CD4-positive, CD25-positive, alpha-beta regulatory T cell (primary cell): ENCODE measurements at regions not wholly inside any gene's neighbourhood (a gene's known extent, or its start where the extent isn't known, plus 50 kb on each side); places are given as distances from the start of the nearest gene placed in this dataset.
A peak's percentile ranks its signal among the peaks of the same experiment; 100 is the strongest.

Source experiments
- ATAC-seq, 2 donors: fragments of 150-1000 bp; cut with Tn5 transposase; one replicate each; pipeline ENCODE4 v1.10.0; 2021; ENCODE audit warnings: low read depth in 2 of 2, moderate number of reproducible peaks in 2 of 2, moderate library complexity in 1 of 2
- DNase-seq, 3 donors: peaks; one replicate each; pipeline versions ENCODE4 v3.0.0 to v3.0.0-alpha.2; 2012 to 2022; ENCODE audit warnings: mixed read lengths in 1 of 3
- H3K27ac ChIP-seq: one replicate; pipeline ENCODE4 v1.7.0; 2013; ENCODE audit warnings: mild to moderate bottlenecking, low read length; ENCODE audit not compliant: insufficient read depth, poor library complexity, severe bottlenecking
- H3K27me3 ChIP-seq: one replicate; pipeline ENCODE4 v1.7.0; 2013; ENCODE audit warnings: low read length; ENCODE audit not compliant: control insufficient read depth, insufficient read depth
- H3K36me3 ChIP-seq: one replicate; pipeline ENCODE4 v1.7.0; 2013; ENCODE audit warnings: mild to moderate bottlenecking, low read length, moderate library complexity; ENCODE audit not compliant: control insufficient read depth, insufficient read depth
- H3K4me1 ChIP-seq: 2 replicates; pipeline ENCODE4 v1.7.0; 2013; ENCODE audit warnings: mild to moderate bottlenecking, low read length; ENCODE audit not compliant: insufficient read depth, control insufficient read depth, poor library complexity, severe bottlenecking
- H3K4me3 ChIP-seq: one replicate; pipeline ENCODE4 v1.7.0; 2013; ENCODE audit warnings: low read depth, mild to moderate bottlenecking, low read length, moderate library complexity
- H3K9me3 ChIP-seq, 2 experiments: 1 replicate in 1 of 2; 2 replicates in 1 of 2; pipeline ENCODE4 v1.7.0; 2013; ENCODE audit warnings: low read length in 2 of 2, mild to moderate bottlenecking in 1 of 2, moderate library complexity in 1 of 2; ENCODE audit not compliant: control insufficient read depth in 2 of 2
- H3K27ac Mint-ChIP-seq, 3 donors: one replicate each; pipeline ENCODE4 v1.8.0; 2020 to 2022; ENCODE audit warnings: mild to moderate bottlenecking in 3 of 3, mixed read lengths in 3 of 3, moderate library complexity in 2 of 3
- H3K27me3 Mint-ChIP-seq: one replicate; pipeline ENCODE4 v1.8.0; 2022; ENCODE audit warnings: mild to moderate bottlenecking, mixed read lengths
- H3K36me3 Mint-ChIP-seq: one replicate; pipeline ENCODE4 v1.8.0; 2020; ENCODE audit warnings: mixed read lengths
- H3K4me1 Mint-ChIP-seq, 4 donors: one replicate each; pipeline ENCODE4 v1.8.0; 2020 to 2022; ENCODE audit warnings: mixed read lengths in 4 of 4, mild to moderate bottlenecking in 1 of 4
- H3K4me3 Mint-ChIP-seq, 4 donors: one replicate each; pipeline ENCODE4 v1.8.0; 2020 to 2022; ENCODE audit warnings: mild to moderate bottlenecking in 4 of 4, mixed read lengths in 4 of 4, moderate library complexity in 3 of 4
- H3K9me3 Mint-ChIP-seq, 7 donors: one replicate each; pipeline ENCODE4 v1.8.0; 2020 to 2022; ENCODE audit warnings: mixed read lengths in 7 of 7, mild to moderate bottlenecking in 3 of 7, moderate library complexity in 2 of 7

GRCh38 chr2:239897596-239898235 lies 127.4 kb downstream of the NDUFA10 start:
- H3K4me1 ChIP-seq = no peaks in the 10 kb centered on the region
- Mint-ChIP-seq H3K36me3 (no peaks in the 10 kb centered on the region), H3K4me3 (no peak overlapping the region), H3K9me3 (peaks cover 0 to 2% (median 0%) of the 10 kb centered on the region in 7 donors), H3K27ac (no peak overlapping the region), H3K27me3 (peaks cover 21% of the 10 kb centered on the region), H3K4me1 (no peaks in the 10 kb centered on the region)
- no peak overlapping the region for H3K27ac ChIP-seq
- no peaks in the 10 kb centered on the region for H3K27me3 ChIP-seq
- no peak overlapping the region for H3K4me3 ChIP-seq
- DNase-seq (no peak), ATAC-seq (no peak)
- no peaks in the 10 kb centered on the region for H3K36me3 ChIP-seq
- H3K9me3 ChIP-seq = no peaks in the 10 kb centered on the region

GRCh38 chr2:239896075-239896474 lies 129.1 kb downstream of the NDUFA10 start:
- Mint-ChIP-seq H3K4me3 (no peak overlapping the region), H3K27me3 (peaks cover 21% of the 10 kb centered on the region), H3K36me3 (no peaks in the 10 kb centered on the region), H3K27ac (no peak overlapping the region), H3K9me3 (peaks cover 0 to 2% (median 0%) of the 10 kb centered on the region in 7 donors), H3K4me1 (no peaks in the 10 kb centered on the region)
- H3K9me3 ChIP-seq = no peaks in the 10 kb centered on the region
- H3K27ac ChIP-seq = no peak overlapping the region
- DNase-seq (no peak), ATAC-seq (no peak)
- H3K4me1 ChIP-seq = no peaks in the 10 kb centered on the region
- H3K4me3 ChIP-seq = no peak overlapping the region
- no peaks in the 10 kb centered on the region for H3K36me3 ChIP-seq
- H3K27me3 ChIP-seq = no peaks in the 10 kb centered on the region

- DNase-seq (no peak), ATAC-seq (no peak)
- Histone ChIP-seq H3K9me3 (no peaks in the 10 kb centered on the region), H3K27me3 (no peaks in the 10 kb centered on the region), H3K27ac (no peak overlapping the region), H3K36me3 (no peaks in the 10 kb centered on the region), H3K4me1 (no peaks in the 10 kb centered on the region), H3K4me3 (no peak overlapping the region)
- H3K36me3 Mint-ChIP-seq = no peaks in the 10 kb centered on the region
- H3K9me3 Mint-ChIP-seq = peaks cover 0 to 2% (median 0%) of the 10 kb centered on the region in 7 donors
- H3K27ac Mint-ChIP-seq = no peak overlapping the region
- no peaks in the 10 kb centered on the region for H3K4me1 Mint-ChIP-seq
- no peak overlapping the region for H3K4me3 Mint-ChIP-seq
- peaks cover 21% of the 10 kb centered on the region for H3K27me3 Mint-ChIP-seq
Measured at GRCh38 chr2:239895669-239896068, 129.5 kb downstream of the NDUFA10 start.

GRCh38 chr2:239895116-239895515 lies 130.0 kb downstream of the NDUFA10 start:
- H3K27ac Mint-ChIP-seq = no peak overlapping the region
- no peak for DNase-seq
- no peaks in the 10 kb centered on the region for H3K36me3 ChIP-seq

DNA sequence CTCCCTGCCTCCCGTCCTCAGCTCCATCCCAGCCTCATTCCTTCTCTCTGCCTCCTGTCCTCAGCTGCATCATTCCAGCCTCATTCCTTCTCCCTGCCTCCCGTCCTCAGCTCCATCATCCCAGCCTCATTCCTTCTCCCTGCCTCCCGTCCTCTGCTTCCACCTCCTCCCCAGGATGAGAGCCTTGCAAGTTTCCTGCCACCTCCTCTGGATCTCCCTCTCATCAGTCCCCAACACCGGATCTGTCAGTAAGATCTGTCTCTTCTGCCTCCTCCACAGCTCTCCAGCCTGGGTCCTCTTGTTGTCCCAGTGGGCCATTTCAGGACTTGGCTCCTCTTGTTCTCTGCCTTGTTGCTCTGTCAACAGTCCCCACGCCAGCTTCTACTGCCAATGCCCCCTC lies 130.9 kb downstream of the NDUFA10 start:
- H3K9me3 ChIP-seq = no peaks in the 10 kb centered on the region
- Mint-ChIP-seq H3K4me1 (no peaks in the 10 kb centered on the region), H3K27me3 (peaks cover 22% of the 10 kb centered on the region), H3K36me3 (no peaks in the 10 kb centered on the region), H3K9me3 (peaks cover 0 to 2% (median 0%) of the 10 kb centered on the region in 7 donors), H3K27ac (no peak overlapping the region), H3K4me3 (no peak overlapping the region)
- DNase-seq (no peak), ATAC-seq (no peak)
- no peaks in the 10 kb centered on the region for H3K27me3 ChIP-seq
- no peak overlapping the region for H3K4me3 ChIP-seq
- no peaks in the 10 kb centered on the region for H3K36me3 ChIP-seq
- H3K27ac ChIP-seq = no peak overlapping the region
- no peaks in the 10 kb centered on the region for H3K4me1 ChIP-seq

More at GRCh38 chr2:239895116-239895515, 130.0 kb downstream of the NDUFA10 start:
- Histone ChIP-seq H3K4me3 (no peak overlapping the region), H3K9me3 (no peaks in the 10 kb centered on the region), H3K27me3 (no peaks in the 10 kb centered on the region), H3K27ac (no peak overlapping the region), H3K4me1 (no peaks in the 10 kb centered on the region)
- H3K4me3 Mint-ChIP-seq = no peak overlapping the region
- H3K9me3 Mint-ChIP-seq = peaks cover 0 to 2% (median 0%) of the 10 kb centered on the region in 7 donors
- no peaks in the 10 kb centered on the region for H3K4me1 Mint-ChIP-seq
- H3K36me3 Mint-ChIP-seq = no peaks in the 10 kb centered on the region
- no peak for ATAC-seq
- peaks cover 21% of the 10 kb centered on the region for H3K27me3 Mint-ChIP-seq

DNA sequence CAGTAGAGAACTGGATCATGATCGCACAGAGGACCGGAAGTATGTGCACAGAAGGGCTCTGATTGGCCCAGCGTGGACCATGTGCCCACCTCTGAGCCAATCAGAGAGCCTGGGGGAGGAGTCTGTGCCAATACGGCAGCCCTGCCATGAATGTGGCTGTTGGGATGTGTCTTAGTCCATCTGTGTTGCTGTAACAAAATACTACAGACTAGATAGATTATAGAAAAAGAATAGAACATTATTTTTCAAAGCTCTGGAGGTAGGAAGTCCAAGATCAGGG lies 132.0 kb downstream of the NDUFA10 start:
- Mint-ChIP-seq H3K36me3 (no peaks in the 10 kb centered on the region), H3K4me3 (no peak overlapping the region), H3K27ac (no peak overlapping the region), H3K9me3 (peaks cover 0 to 2% (median 0%) of the 10 kb centered on the region in 7 donors), H3K4me1 (no peaks in the 10 kb centered on the region), H3K27me3 (peaks cover 26% of the 10 kb centered on the region)
- Histone ChIP-seq H3K4me1 (no peaks in the 10 kb centered on the region), H3K36me3 (no peaks in the 10 kb centered on the region), H3K27ac (no peak overlapping the region), H3K4me3 (no peak overlapping the region), H3K9me3 (no peaks in the 10 kb centered on the region), H3K27me3 (no peaks in the 10 kb centered on the region)
- ATAC-seq (peak in 1 of 2 donors; percentile 39), DNase-seq (no peak)

DNA sequence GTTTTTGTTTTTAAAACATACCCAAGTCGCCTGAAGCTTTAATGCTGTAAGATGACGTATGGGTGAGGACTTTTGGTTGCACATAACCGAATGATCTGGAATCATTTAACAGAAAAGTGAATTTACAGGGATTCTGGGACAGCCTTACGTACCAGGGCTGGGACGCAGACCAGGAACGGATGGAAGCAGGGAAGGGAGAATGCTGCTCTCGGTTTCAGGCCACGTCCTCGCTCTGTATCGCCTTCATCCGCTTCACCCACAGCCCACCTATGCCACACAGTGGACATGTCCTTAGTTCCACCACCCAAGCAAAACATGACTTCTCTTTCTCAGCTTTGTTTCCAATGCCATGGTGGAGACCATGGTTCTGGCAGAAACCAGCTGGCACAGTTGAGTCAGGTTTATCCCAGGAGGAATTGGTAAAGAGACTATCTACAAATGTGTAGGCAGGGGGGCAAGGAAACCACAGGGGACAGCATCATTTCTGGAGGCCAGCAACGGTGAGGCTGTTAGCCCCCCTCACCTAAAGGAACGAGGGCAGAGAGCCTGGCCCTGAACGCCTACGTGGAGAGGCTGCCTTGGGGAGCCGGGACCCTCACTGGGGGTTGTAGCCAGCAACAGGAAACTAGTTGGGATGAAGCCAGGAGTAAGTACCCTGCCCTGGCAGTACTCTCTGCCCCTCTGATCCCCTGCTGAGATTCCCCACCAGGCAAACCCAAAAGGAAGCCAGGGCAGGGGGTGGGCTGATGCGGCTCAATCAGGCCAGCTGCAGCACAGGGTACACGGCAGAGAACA lies 132.5 kb downstream of the NDUFA10 start:
- Mint-ChIP-seq H3K27ac (no peak overlapping the region), H3K27me3 (peaks cover 26% of the 10 kb centered on the region), H3K36me3 (no peaks in the 10 kb centered on the region), H3K4me3 (peak overlapping the region in 1 of 4 donors; percentile 12), H3K9me3 (peaks cover 0 to 2% (median 0%) of the 10 kb centered on the region in 7 donors), H3K4me1 (no peaks in the 10 kb centered on the region)
- H3K9me3 ChIP-seq = peaks cover 0 to under 1% of the 10 kb centered on the region in 2 experiments
- ATAC-seq (no peak), DNase-seq (no peak)
- no peaks in the 10 kb centered on the region for H3K27me3 ChIP-seq
- H3K4me3 ChIP-seq = no peak overlapping the region
- H3K36me3 ChIP-seq = no peaks in the 10 kb centered on the region
- no peak overlapping the region for H3K27ac ChIP-seq
- no peaks in the 10 kb centered on the region for H3K4me1 ChIP-seq

DNA sequence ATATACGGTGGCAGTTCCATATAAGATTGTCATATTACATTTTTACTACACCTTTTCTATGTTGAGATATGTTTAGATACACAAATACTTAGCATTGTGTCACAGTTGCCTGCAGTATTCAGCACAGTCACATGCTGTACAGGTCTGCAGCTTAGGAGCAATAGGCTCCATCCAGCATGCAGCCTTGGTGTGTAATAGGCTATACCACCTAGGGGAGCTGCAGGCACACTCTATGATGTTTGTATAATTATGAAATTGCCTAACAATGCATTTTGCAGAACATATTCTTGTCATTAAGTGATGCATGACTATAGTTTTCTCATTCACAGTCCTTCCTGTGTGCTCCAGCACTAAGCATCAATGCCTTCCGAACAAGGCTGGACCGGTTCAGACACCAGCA lies 133.4 kb downstream of the NDUFA10 start:
- DNase-seq (peak in 1 of 3 donors; percentile 35), ATAC-seq (peak in 1 of 2 donors; percentile 28)
- Histone ChIP-seq H3K27ac (no peak overlapping the region), H3K9me3 (peaks cover 0 to 5% of the 10 kb centered on the region in 2 experiments), H3K36me3 (no peaks in the 10 kb centered on the region), H3K4me1 (no peaks in the 10 kb centered on the region), H3K4me3 (no peak overlapping the region), H3K27me3 (peaks cover 2% of the 10 kb centered on the region)
- H3K27ac Mint-ChIP-seq = no peak overlapping the region
- peaks cover 21% of the 10 kb centered on the region for H3K27me3 Mint-ChIP-seq
- H3K4me3 Mint-ChIP-seq = no peak overlapping the region
- H3K4me1 Mint-ChIP-seq = no peaks in the 10 kb centered on the region
- peaks cover 0 to 2% (median under 1%) of the 10 kb centered on the region in 7 donors for H3K9me3 Mint-ChIP-seq
- no peaks in the 10 kb centered on the region for H3K36me3 Mint-ChIP-seq
